ENCODE measurements at regions not wholly inside any gene's neighbourhood (a gene's known extent, or its start where the extent isn't known, plus 50 kb on each side); places are given as distances from the start of the nearest gene placed in this dataset.

DNA sequence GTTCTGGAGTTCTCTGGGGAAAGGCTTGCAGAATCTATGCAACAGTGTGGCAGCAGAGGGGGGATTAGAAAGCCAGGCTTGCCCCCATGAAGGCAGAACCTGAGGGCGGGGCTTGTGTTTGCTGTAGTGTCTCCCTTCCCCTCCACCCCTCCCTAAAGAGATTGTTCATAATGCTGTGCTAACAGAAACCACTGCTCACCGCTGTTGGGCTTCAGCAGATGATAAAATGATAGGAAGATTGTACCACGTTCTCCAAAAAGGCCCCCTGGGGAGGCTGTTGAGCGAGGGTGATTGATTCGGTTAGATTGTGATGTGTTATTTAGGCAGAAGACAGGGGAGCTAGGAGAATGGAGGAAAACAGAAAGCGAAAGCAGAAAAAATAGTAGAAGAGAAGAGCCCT is 215.2 kb upstream of the NCAM1 start:
- TF ChIP-seq, protein P1, sequence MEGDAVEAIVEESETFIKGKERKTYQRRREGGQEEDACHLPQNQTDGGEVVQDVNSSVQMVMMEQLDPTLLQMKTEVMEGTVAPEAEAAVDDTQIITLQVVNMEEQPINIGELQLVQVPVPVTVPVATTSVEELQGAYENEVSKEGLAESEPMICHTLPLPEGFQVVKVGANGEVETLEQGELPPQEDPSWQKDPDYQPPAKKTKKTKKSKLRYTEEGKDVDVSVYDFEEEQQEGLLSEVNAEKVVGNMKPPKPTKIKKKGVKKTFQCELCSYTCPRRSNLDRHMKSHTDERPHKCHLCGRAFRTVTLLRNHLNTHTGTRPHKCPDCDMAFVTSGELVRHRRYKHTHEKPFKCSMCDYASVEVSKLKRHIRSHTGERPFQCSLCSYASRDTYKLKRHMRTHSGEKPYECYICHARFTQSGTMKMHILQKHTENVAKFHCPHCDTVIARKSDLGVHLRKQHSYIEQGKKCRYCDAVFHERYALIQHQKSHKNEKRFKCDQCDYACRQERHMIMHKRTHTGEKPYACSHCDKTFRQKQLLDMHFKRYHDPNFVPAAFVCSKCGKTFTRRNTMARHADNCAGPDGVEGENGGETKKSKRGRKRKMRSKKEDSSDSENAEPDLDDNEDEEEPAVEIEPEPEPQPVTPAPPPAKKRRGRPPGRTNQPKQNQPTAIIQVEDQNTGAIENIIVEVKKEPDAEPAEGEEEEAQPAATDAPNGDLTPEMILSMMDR (IDR thresholded peaks at IDR 0.05), result no peak
- no peak for TF ChIP-seq POLR2A (IDR thresholded peaks at IDR 0.05)
